Ovary (tissue), 3 donors: ENCODE measurements at regions not wholly inside any gene's neighbourhood (a gene's known extent, or its start where the extent isn't known, plus 50 kb on each side); places are given as distances from the start of the nearest gene placed in this dataset.

Experiments used
- CTCF ChIP-seq, 3 donors: fragments of 450-650 bp in 2 of 3; fragments of 200-600 bp in 1 of 3; IDR thresholded peaks; one replicate each; pipeline versions ENCODE4 v1.5.1 to v1.8.0; 2016 to 2022; ENCODE audit warnings: antibody characterized with exemption in 3 of 3, mild to moderate bottlenecking in 1 of 3
- EP300 ChIP-seq: sonication (generic); formaldehyde crosslinking; IDR thresholded peaks from one replicate; pipeline ENCODE4 v1.6.1; 2017; ENCODE audit warnings: antibody characterized with exemption
- donor health status: DM: no; HTN: no; CAD: no.

GRCh38 chr12:131282292-131283080 lies 328.8 kb downstream of the ADGRD1 start:
- TF ChIP-seq CTCF (IDR thresholded peaks at IDR 0.05) (no peak), EP300 (no peak)
